ENCODE measurements at regions not wholly inside any gene's neighbourhood (a gene's known extent, or its start where the extent isn't known, plus 50 kb on each side); places are given as distances from the start of the nearest gene placed in this dataset.

DNA sequence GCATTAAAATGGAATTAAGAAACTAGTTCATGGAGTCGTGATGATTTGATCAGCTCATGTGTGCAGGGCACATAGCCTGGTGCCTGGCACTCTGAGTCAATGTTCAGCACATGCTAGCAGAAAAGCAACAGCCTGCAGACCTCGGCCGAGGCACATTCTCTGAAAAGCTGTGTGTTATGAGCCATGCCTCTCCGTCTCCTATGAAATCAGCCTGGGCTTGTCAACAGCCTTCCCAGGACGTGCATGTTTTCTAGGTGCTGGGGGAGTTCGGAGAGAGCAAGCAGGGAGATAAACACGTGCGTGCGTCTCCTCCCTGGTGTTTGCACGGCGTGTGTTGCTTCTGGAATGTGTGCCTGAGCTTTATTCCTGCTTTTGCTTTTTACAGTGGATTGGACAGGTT is 207.8 kb upstream of the KCNG1 start:
- Histone ChIP-seq H2AFZ (ENCODE audit: low read length) (no peak overlapping the region), H3K9ac (ENCODE audit: low read length) (no peak overlapping the region), H3K27ac (ENCODE audit: low read length) (no peak overlapping the region), H3K4me2 (ENCODE audit: low read depth, low read length, poor library complexity, severe bottlenecking) (no peak overlapping the region), H3K4me1 (ENCODE audit: low read length) (no peaks in the 10 kb centered on the region), H3K9me3 (ENCODE audit: low read length) (no peaks in the 10 kb centered on the region), H3K9me2 (replicated peaks; ENCODE audit: insufficient read depth, low read length) (no peaks in the 10 kb centered on the region), H4K20me1 (ENCODE audit: insufficient read depth, low read depth, low read length) (no peaks in the 10 kb centered on the region), H3K4me3 (ENCODE audit: low read length) (no peak overlapping the region), H3K36me3 (ENCODE audit: insufficient read depth, low read length) (no peaks in the 10 kb centered on the region), H3K79me2 (ENCODE audit: low read length) (no peaks in the 10 kb centered on the region), H3K27me3 (ENCODE audit: low read length) (no peaks in the 10 kb centered on the region)
- no peak for DNase-seq

DNA sequence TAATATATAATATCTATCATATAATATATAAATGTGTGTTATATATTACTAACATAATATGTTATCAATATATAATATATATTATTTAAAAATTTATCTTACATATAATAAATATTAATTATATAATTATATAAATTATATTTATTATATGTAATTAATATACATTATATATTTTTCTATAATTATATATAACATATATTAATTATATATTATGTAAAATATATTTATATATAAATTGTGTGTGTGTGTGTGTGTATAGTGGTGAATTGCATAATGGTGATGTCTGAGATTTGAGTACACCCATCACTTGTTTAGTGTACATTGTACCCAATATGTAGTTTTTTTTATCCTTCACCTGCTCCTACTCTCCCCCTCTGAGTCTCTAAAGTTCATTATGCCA is 205.9 kb upstream of the KCNG1 start:
- no peak overlapping the region for H3K4me3 ChIP-seq (ENCODE audit: low read length)
- H4K20me1 ChIP-seq (ENCODE audit: insufficient read depth, low read depth, low read length), result no peaks in the 10 kb centered on the region
- H3K27ac ChIP-seq (ENCODE audit: low read length), result no peak overlapping the region
- no peaks in the 10 kb centered on the region for H3K27me3 ChIP-seq (ENCODE audit: low read length)
- no peaks in the 10 kb centered on the region for H3K9me3 ChIP-seq (ENCODE audit: low read length)
- no peak overlapping the region for H3K9ac ChIP-seq (ENCODE audit: low read length)
- H3K4me1 ChIP-seq (ENCODE audit: low read length), result no peaks in the 10 kb centered on the region
- no peak for DNase-seq
- H3K4me2 ChIP-seq (ENCODE audit: low read depth, low read length, poor library complexity, severe bottlenecking), result no peak overlapping the region
- H3K36me3 ChIP-seq (ENCODE audit: insufficient read depth, low read length), result no peaks in the 10 kb centered on the region
- H3K79me2 ChIP-seq (ENCODE audit: low read length), result no peaks in the 10 kb centered on the region
- H3K9me2 ChIP-seq (replicated peaks; ENCODE audit: insufficient read depth, low read length), result no peaks in the 10 kb centered on the region
- H2AFZ ChIP-seq (ENCODE audit: low read length), result no peak overlapping the region

DNA sequence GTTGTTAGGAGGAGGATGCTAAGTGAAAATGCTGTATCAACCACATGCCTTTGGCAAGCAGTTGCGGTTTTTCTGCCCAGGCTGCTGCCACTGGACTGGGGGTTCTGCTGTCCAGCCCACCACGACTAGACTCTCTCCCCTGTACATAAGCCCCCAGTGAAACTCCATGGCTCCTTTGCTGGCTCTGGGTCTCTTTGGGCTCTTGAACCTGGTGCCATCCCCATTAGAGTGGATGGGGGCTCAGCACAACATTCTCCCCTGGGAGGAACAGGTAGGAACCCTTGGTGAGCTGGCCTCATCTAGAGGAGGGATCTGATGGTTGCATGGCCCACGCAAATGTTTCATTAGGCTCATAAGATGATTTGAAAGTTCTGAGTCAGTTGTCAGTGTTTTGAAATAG is 204.8 kb upstream of the KCNG1 start:
- no peaks in the 10 kb centered on the region for H3K9me2 ChIP-seq (replicated peaks; ENCODE audit: insufficient read depth, low read length)
- no peaks in the 10 kb centered on the region for H3K36me3 ChIP-seq (ENCODE audit: insufficient read depth, low read length)
- H3K27ac ChIP-seq (ENCODE audit: low read length), result no peak overlapping the region
- no peaks in the 10 kb centered on the region for H3K79me2 ChIP-seq (ENCODE audit: low read length)
- H3K4me1 ChIP-seq (ENCODE audit: low read length), result no peaks in the 10 kb centered on the region
- no peak overlapping the region for H3K9ac ChIP-seq (ENCODE audit: low read length)
- H2AFZ ChIP-seq (ENCODE audit: low read length), result no peak overlapping the region
- H3K9me3 ChIP-seq (ENCODE audit: low read length), result no peaks in the 10 kb centered on the region
- DNase-seq, result no peak
- no peak overlapping the region for H3K4me3 ChIP-seq (ENCODE audit: low read length)
- H3K27me3 ChIP-seq (ENCODE audit: low read length), result no peaks in the 10 kb centered on the region
- H4K20me1 ChIP-seq (ENCODE audit: insufficient read depth, low read depth, low read length), result no peaks in the 10 kb centered on the region
- no peak overlapping the region for H3K4me2 ChIP-seq (ENCODE audit: low read depth, low read length, poor library complexity, severe bottlenecking)

DNA sequence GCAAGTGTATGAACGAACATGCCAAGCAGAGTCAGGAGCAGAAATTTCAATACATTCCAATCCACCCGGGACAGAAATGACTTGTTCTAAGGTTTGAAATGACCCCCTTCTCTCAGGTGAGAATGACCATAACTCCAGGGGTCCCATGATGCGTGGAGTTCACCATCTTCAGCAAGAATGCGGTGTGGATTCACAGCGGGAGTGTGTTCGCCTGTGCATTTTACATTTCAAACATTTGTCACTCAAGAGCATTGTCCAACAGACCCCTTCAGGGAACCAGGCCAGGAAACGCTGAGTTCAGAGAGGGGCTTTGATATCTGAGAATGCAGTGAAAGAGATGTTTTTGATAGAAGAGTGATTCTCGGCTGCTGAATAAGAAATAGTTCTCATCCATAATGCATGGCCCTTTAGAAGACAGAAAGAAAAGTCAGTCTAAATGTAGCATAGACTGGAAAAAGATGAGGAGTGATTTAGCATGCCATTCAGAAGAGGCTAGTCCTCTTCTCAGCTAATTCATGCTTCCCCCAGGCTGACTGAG is 200.3 kb upstream of the KCNG1 start:
- H4K20me1 ChIP-seq (ENCODE audit: insufficient read depth, low read depth, low read length), result no peaks in the 10 kb centered on the region
- H3K9me3 ChIP-seq (ENCODE audit: low read length), result no peaks in the 10 kb centered on the region
- no peaks in the 10 kb centered on the region for H3K27me3 ChIP-seq (ENCODE audit: low read length)
- no peak overlapping the region for H2AFZ ChIP-seq (ENCODE audit: low read length)
- H3K9me2 ChIP-seq (replicated peaks; ENCODE audit: insufficient read depth, low read length), result no peaks in the 10 kb centered on the region
- H3K4me2 ChIP-seq (ENCODE audit: low read depth, low read length, poor library complexity, severe bottlenecking), result no peak overlapping the region
- no peak for DNase-seq
- H3K9ac ChIP-seq (ENCODE audit: low read length), result no peak overlapping the region
- H3K4me3 ChIP-seq (ENCODE audit: low read length), result no peak overlapping the region
- no peaks in the 10 kb centered on the region for H3K4me1 ChIP-seq (ENCODE audit: low read length)
- H3K27ac ChIP-seq (ENCODE audit: low read length), result no peak overlapping the region
- no peaks in the 10 kb centered on the region for H3K79me2 ChIP-seq (ENCODE audit: low read length)
- no peaks in the 10 kb centered on the region for H3K36me3 ChIP-seq (ENCODE audit: insufficient read depth, low read length)

DNA sequence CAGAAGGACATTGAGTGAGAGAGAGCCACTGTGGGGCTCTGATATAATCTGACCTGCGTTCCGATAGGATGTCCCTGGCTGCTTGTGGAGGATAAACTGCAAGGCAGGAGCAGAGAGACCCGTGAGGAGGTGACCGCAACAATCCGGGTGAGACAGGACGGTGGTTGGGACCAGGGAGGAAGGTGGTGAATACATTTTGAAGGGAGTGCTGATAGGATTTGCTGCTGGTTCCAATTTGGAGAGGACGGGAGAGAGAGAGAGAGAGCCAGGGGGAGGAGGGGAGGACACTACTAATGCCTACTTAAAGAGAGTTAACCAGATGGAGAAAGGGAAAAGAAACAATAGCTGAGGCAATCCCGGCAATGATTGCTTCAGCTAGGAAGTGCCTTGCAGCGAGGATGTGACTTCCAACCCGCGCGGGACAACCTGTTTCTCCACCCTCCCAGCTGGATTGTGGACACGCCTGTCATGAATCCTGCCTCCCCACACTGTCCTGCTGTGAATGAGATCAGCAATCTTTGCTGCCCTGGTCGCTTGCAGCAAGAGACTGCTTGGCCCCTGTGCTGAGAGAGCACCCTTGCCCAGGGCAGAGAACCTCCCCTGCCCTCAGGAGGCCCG is 199.0 kb upstream of the KCNG1 start:
- H3K9ac ChIP-seq (ENCODE audit: low read length), result no peak overlapping the region
- no peaks in the 10 kb centered on the region for H3K79me2 ChIP-seq (ENCODE audit: low read length)
- no peak overlapping the region for H3K27ac ChIP-seq (ENCODE audit: low read length)
- H3K27me3 ChIP-seq (ENCODE audit: low read length), result no peaks in the 10 kb centered on the region
- H3K9me3 ChIP-seq (ENCODE audit: low read length), result no peaks in the 10 kb centered on the region
- H4K20me1 ChIP-seq (ENCODE audit: insufficient read depth, low read depth, low read length), result no peaks in the 10 kb centered on the region
- H3K4me1 ChIP-seq (ENCODE audit: low read length), result peaks cover 2% of the 10 kb centered on the region; the same call in 1 of the 2 replicates
- DNase-seq, result no peak
- no peaks in the 10 kb centered on the region for H3K36me3 ChIP-seq (ENCODE audit: insufficient read depth, low read length)
- H3K9me2 ChIP-seq (replicated peaks; ENCODE audit: insufficient read depth, low read length), result no peaks in the 10 kb centered on the region
- H2AFZ ChIP-seq (ENCODE audit: low read length), result no peak overlapping the region
- no peak overlapping the region for H3K4me3 ChIP-seq (ENCODE audit: low read length)
- no peak overlapping the region for H3K4me2 ChIP-seq (ENCODE audit: low read depth, low read length, poor library complexity, severe bottlenecking)

DNA sequence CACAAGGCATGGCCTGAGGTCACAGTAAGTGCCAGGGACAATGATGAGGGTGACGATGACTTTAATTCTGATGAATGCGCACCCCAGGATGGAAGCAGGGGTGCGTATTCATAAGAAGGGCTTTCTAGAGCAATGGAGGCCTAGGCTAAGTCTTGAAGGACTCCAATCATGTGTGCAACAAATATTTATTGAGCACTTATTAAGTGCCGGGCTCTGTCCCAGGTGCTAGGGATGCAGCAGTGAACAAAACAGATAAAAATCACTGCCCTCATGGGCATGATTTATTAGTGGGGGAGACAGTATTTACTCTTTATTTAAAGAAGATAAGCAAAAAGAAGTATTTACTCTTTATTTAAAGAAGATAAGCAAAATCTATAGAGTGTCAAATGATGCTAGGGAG is 198.2 kb upstream of the KCNG1 start:
- Histone ChIP-seq H3K4me2 (ENCODE audit: low read depth, low read length, poor library complexity, severe bottlenecking) (no peak overlapping the region), H3K9ac (ENCODE audit: low read length) (no peak overlapping the region), H3K27ac (ENCODE audit: low read length) (no peak overlapping the region), H4K20me1 (ENCODE audit: insufficient read depth, low read depth, low read length) (no peaks in the 10 kb centered on the region), H3K4me1 (ENCODE audit: low read length) (peaks cover 5% of the 10 kb centered on the region; the same call in 1 of the 2 replicates), H2AFZ (ENCODE audit: low read length) (no peak overlapping the region), H3K27me3 (ENCODE audit: low read length) (no peaks in the 10 kb centered on the region), H3K36me3 (ENCODE audit: insufficient read depth, low read length) (no peaks in the 10 kb centered on the region), H3K9me3 (ENCODE audit: low read length) (no peaks in the 10 kb centered on the region), H3K9me2 (replicated peaks; ENCODE audit: insufficient read depth, low read length) (no peaks in the 10 kb centered on the region), H3K79me2 (ENCODE audit: low read length) (no peaks in the 10 kb centered on the region), H3K4me3 (ENCODE audit: low read length) (no peak overlapping the region)
- DNase-seq, result no peak

DNA sequence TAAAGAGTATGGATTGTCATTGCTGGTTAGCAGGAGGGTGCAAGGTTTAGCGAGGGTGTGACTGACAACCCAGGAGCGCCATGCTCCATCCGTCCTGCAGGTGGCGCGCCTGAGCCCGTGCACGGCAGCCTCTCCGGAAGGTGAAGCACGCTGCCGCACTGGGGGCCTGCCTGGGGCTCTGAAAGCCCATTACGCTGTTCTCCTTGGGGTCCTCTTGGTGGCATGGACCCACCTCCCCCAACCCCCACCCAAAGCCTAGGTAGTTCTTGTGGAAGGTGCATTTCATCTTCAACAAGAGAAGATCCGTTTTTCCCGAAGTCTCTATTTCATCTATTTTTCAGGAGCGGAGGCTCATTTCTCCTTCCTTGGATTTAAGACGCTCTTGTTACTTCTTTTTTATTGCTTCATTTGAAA is 197.4 kb upstream of the KCNG1 start:
- Histone ChIP-seq H3K4me2 (ENCODE audit: low read depth, low read length, poor library complexity, severe bottlenecking) (no peak overlapping the region), H3K27ac (ENCODE audit: low read length) (no peak overlapping the region), H2AFZ (ENCODE audit: low read length) (no peak overlapping the region), H3K27me3 (ENCODE audit: low read length) (no peaks in the 10 kb centered on the region), H3K4me3 (ENCODE audit: low read length) (no peak overlapping the region), H3K36me3 (ENCODE audit: insufficient read depth, low read length) (no peaks in the 10 kb centered on the region), H3K9me3 (ENCODE audit: low read length) (no peaks in the 10 kb centered on the region), H3K4me1 (ENCODE audit: low read length) (peaks cover 5% of the 10 kb centered on the region; the same call in 1 of the 2 replicates), H3K9ac (ENCODE audit: low read length) (no peak overlapping the region), H3K79me2 (ENCODE audit: low read length) (no peaks in the 10 kb centered on the region), H4K20me1 (ENCODE audit: insufficient read depth, low read depth, low read length) (no peaks in the 10 kb centered on the region), H3K9me2 (replicated peaks; ENCODE audit: insufficient read depth, low read length) (no peaks in the 10 kb centered on the region)
- DNase-seq, result peak; percentile 81

DNA sequence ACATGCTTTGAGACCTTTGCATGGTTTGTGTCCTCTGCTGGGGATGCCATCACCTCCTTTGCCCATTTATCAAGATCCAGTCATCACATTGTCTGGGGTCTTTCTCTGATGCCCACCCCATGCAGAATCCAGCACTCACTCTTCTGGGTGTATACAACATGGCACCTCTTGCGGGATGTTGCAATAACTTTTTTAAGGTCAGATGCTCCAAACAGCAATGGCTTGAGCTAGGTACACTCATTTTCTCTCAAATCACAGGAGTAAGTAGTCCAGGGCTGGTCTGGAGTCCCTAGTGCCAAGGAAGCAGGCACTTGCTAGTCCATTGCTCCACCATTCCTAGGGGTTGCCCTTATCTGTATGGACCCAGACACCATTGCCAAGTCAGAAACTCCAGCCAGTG is 196.6 kb upstream of the KCNG1 start:
- Histone ChIP-seq H4K20me1 (ENCODE audit: insufficient read depth, low read depth, low read length) (no peaks in the 10 kb centered on the region), H3K4me1 (ENCODE audit: low read length) (peaks cover 5% of the 10 kb centered on the region; the same call in 1 of the 2 replicates), H3K27me3 (ENCODE audit: low read length) (no peaks in the 10 kb centered on the region), H3K9me3 (ENCODE audit: low read length) (no peaks in the 10 kb centered on the region), H3K27ac (ENCODE audit: low read length) (no peak overlapping the region), H3K4me2 (ENCODE audit: low read depth, low read length, poor library complexity, severe bottlenecking) (no peak overlapping the region), H3K4me3 (ENCODE audit: low read length) (no peak overlapping the region), H2AFZ (ENCODE audit: low read length) (no peak overlapping the region), H3K36me3 (ENCODE audit: insufficient read depth, low read length) (no peaks in the 10 kb centered on the region), H3K9ac (ENCODE audit: low read length) (no peak overlapping the region), H3K79me2 (ENCODE audit: low read length) (no peaks in the 10 kb centered on the region), H3K9me2 (replicated peaks; ENCODE audit: insufficient read depth, low read length) (no peaks in the 10 kb centered on the region)
- DNase-seq, result no peak

All from Karpas-422 (cell line).